Uterus (tissue), 3 donors: ENCODE measurements at regions not wholly inside any gene's neighbourhood (a gene's known extent, or its start where the extent isn't known, plus 50 kb on each side); places are given as distances from the start of the nearest gene placed in this dataset.

Source experiments
- DNase-seq, 2 donors: peaks; one replicate each; pipeline ENCODE4 v3.0.0-alpha.2; 2019 to 2020
- H3K27ac ChIP-seq, 2 donors: fragments of 200-600 bp; sonication (generic); 1 replicate in 1 of 2; 2 replicates in 1 of 2; pipeline ENCODE4 v1.5.1; 2016 to 2018
- H3K27me3 ChIP-seq, 2 donors: fragments of 200-600 bp; sonication (generic); one replicate each; pipeline ENCODE4 v1.5.1; 2018 to 2019; ENCODE audit warnings: control low read depth in 1 of 2
- H3K36me3 ChIP-seq, 2 donors: fragments of 200-600 bp; sonication (generic); one replicate each; pipeline ENCODE4 v1.5.1; 2019; ENCODE audit warnings: control low read depth in 1 of 2
- H3K4me1 ChIP-seq, 2 donors: fragments of 200-600 bp; sonication (generic); one replicate each; pipeline ENCODE4 v1.5.1; 2018 to 2019; ENCODE audit warnings: control low read depth in 1 of 2
- H3K4me3 ChIP-seq, 2 donors: fragments of 200-600 bp; sonication (generic); 1 replicate in 1 of 2; 2 replicates in 1 of 2; pipeline ENCODE4 v1.5.1; 2018 to 2019; ENCODE audit warnings: mild to moderate bottlenecking in 1 of 2
- H3K9me3 ChIP-seq, 2 donors: fragments of 200-600 bp; sonication (generic); one replicate each; pipeline ENCODE4 v1.5.1; 2019; ENCODE audit warnings: control low read depth in 1 of 2
- POLR2A ChIP-seq, 2 donors: fragments of 450-650 bp; IDR thresholded peaks; one replicate each; pipeline ENCODE4 v1.6.1; 2016; ENCODE audit warnings: antibody characterized with exemption in 2 of 2, mild to moderate bottlenecking in 1 of 2, moderate library complexity in 1 of 2
- intact Hi-C: fragments of 100-400 bp; cut with DNase I; formaldehyde crosslinking; loops from one replicate; pipeline ENCODE4 v1.15.1; 2023; ENCODE audit warnings: low total_unique reads
- TF ChIP-seq, protein P1 (sequence below), 4 experiments: fragments of 200-600 bp in 2 of 4; fragments of 450-650 bp in 2 of 4; sonication (generic) in 2 of 4; IDR thresholded peaks; one replicate each; pipeline ENCODE4 v1.5.1; 2016 to 2019; ENCODE audit warnings: antibody characterized with exemption in 4 of 4, mild to moderate bottlenecking in 2 of 4, moderate library complexity in 1 of 4
- donor health status: DM: yes; HTN: yes; CAD: no.

DNA sequence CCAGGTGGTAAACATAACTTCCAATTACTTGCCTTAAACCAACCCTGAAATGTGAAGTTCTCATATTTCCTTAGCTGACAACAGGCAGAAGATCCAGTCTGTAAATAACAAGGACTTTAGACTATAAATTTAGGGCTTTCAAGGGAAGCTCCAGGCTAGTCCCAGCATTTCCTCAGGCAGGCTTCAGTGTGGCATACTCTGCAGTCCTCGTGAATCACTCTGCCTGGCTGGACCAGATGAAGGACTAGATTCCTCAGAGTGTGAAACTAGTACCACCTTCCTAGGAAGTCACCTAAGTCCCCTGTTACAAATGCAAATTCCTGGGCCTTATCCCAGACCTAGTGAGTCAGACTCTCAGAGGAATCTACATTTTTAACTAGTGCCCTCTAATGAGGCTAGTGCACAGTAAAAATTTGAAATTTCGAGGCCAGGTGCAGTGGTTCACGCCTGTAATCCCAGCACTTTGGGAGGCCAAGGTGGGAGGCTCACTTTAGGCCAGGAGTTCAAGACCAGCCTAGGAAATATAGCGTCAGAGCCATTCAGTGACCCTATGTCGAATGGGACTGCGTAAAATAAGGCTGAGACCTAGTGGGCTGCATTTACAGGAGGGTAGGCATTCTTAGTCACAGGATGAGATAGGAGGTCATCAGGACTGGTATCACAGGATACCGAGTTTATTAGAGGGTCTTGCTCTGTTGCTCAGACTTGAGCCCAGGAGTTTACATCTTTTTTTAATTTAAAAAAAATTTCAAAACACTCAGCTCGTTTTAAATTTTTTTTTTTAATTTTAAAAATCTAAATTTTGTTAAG is 279.6 kb upstream of the JARID2 start:
- no peak for TF ChIP-seq POLR2A (IDR thresholded peaks at IDR 0.05)
- TF ChIP-seq, protein P1, sequence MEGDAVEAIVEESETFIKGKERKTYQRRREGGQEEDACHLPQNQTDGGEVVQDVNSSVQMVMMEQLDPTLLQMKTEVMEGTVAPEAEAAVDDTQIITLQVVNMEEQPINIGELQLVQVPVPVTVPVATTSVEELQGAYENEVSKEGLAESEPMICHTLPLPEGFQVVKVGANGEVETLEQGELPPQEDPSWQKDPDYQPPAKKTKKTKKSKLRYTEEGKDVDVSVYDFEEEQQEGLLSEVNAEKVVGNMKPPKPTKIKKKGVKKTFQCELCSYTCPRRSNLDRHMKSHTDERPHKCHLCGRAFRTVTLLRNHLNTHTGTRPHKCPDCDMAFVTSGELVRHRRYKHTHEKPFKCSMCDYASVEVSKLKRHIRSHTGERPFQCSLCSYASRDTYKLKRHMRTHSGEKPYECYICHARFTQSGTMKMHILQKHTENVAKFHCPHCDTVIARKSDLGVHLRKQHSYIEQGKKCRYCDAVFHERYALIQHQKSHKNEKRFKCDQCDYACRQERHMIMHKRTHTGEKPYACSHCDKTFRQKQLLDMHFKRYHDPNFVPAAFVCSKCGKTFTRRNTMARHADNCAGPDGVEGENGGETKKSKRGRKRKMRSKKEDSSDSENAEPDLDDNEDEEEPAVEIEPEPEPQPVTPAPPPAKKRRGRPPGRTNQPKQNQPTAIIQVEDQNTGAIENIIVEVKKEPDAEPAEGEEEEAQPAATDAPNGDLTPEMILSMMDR (IDR thresholded peaks at IDR 0.05): no peak
- H3K9me3 ChIP-seq: no peaks in the 10 kb centered on the region
- H3K27ac ChIP-seq: no peak overlapping the region
- H3K27me3 ChIP-seq: no peaks in the 10 kb centered on the region
- no peaks in the 10 kb centered on the region for H3K36me3 ChIP-seq
- no peak overlapping the region for H3K4me3 ChIP-seq
- H3K4me1 ChIP-seq: no peaks in the 10 kb centered on the region
- no peak for DNase-seq
- intact Hi-C loops: no loop called here

DNA sequence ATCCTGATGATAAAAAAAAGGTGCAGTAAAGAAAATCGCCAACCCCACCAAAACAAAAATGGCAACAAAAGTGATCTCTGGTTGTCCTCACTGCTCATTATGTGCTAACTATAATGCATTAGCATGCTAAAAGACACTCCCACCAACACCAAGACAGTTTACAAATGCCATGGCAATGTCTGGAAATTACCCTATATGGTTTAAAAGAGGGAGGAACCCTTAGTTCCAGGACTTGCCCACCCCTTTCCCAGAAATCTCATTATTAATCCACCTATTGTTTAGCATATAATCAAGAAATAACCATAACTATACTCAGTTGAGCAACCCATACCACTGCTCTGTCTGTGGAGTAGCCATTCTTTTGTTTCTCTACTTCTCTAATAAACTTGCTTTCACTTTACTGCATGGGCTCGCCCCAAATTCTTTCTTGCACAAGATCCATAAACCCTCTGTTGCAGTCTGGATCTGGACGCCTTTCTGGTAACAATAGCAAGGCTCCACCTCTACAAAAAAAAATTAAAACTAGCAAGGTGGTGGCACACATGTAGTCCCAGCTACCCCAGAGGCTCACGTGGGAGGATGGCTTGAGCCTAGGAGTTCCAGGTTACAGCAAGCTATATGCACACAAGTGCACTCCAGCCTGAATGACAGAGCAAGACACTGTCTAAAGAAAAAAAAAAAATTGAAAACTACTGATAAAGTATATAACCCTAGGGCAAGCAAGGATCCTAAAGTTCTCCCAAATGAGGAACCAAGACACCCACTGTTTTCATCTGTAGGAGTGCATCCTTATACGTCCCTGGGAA is 278.8 kb upstream of the JARID2 start:
- Histone ChIP-seq H3K27ac (no peak overlapping the region), H3K4me1 (no peaks in the 10 kb centered on the region), H3K9me3 (no peaks in the 10 kb centered on the region), H3K4me3 (no peak overlapping the region), H3K27me3 (no peaks in the 10 kb centered on the region), H3K36me3 (no peaks in the 10 kb centered on the region)
- TF ChIP-seq, protein P1 (IDR thresholded peaks at IDR 0.05): no peak
- no peak for TF ChIP-seq POLR2A (IDR thresholded peaks at IDR 0.05)
- DNase-seq: no peak
- intact Hi-C loops: no loop called here

DNA sequence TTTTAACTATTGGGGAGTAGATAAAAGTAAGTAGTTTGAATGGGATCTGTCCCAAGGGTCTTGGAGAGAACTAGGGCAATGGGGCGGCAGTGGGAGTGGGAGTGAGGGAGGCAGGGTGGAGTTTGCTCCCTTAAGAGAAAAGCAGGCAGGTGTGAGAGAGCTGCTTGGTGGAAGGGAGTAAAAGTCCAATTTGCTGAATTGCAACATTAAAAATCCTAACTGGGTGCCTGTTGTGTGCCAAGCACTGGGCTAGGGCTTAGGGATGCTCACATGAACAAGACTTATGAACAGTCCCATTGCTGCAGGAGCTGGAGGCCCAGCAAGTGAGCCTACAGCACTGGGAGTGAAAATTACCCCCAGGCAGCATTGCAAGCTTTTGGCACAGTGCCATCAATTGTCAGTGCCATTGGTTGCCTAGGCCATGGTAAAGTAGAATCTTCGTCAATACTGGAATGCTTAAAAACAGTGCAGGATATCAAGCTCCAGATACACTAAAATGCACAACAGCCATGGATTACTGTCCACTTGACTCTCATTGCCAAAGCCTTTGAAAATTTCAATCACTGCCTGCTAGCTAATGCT is 277.7 kb upstream of the JARID2 start:
- H3K36me3 ChIP-seq: no peaks in the 10 kb centered on the region
- no peaks in the 10 kb centered on the region for H3K4me1 ChIP-seq
- no peak overlapping the region for H3K4me3 ChIP-seq
- H3K9me3 ChIP-seq: no peaks in the 10 kb centered on the region
- intact Hi-C loops: no loop called here
- no peak for DNase-seq
- TF ChIP-seq POLR2A (IDR thresholded peaks at IDR 0.05): no peak
- TF ChIP-seq, protein P1 (IDR thresholded peaks at IDR 0.05): no peak
- no peak overlapping the region for H3K27ac ChIP-seq
- H3K27me3 ChIP-seq: no peaks in the 10 kb centered on the region

DNA sequence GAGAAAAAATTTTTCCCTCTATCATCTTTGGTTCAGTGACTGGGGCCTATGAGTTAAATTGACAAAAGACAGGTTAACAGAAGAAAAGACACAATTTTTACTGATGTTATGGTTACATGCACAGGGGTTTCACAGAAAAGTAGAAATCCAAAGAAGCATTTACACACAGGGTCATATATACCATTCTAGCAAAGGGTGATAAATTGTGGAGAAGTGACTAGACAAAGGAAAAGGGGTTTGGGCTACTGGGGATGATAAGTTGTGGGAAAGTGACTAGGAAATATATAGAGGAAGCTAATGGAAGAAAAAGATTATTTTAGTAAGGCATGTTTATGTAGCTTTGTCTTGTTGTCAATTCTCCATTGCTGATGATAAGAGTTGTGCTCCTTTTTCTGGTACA is 276.7 kb upstream of the JARID2 start:
- Histone ChIP-seq H3K4me3 (no peak overlapping the region), H3K4me1 (no peaks in the 10 kb centered on the region), H3K36me3 (no peaks in the 10 kb centered on the region), H3K9me3 (no peaks in the 10 kb centered on the region), H3K27me3 (no peaks in the 10 kb centered on the region), H3K27ac (no peak overlapping the region)
- TF ChIP-seq, protein P1 (IDR thresholded peaks at IDR 0.05): no peak
- TF ChIP-seq POLR2A (IDR thresholded peaks at IDR 0.05): no peak
- intact Hi-C loops: no loop called here
- no peak for DNase-seq
